HS-27A (cell line): ENCODE measurements at regions not wholly inside any gene's neighbourhood (a gene's known extent, or its start where the extent isn't known, plus 50 kb on each side); places are given as distances from the start of the nearest gene placed in this dataset.
"Not testable (repeated sequence)": the region's sequence is repeated elsewhere in the genome, so short reads cannot be mapped to it uniquely, and the experiment has no call there.

ENCODE experiments used
- DNase-seq: peaks from one replicate; pipeline ENCODE4 v3.0.0-alpha.2; 2012; ENCODE audit warnings: low read depth, missing footprints

DNA sequence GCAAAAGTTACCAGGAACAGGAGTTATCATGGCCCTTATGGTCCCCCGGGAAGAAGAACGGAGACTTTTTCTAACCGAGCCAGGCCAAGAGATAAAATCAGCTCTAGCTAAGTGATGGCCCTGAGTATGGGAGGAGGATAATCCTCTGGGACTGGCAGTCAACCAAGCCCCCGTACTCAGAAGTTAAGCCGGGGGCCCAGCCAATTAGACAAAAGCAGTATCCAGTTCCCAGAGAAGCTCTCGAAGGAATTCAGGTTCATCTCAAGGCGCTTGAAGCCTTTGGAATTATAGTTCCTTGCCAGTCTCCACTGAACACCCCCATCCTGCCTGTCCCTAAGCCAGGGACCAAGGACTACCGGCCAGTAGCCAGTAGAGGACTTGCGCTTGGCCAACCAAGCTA lies 365.3 kb upstream of the TCF4 start:
- DNase-seq, result no peak

GRCh38 chr18:55951738-55952137 lies 363.7 kb upstream of the TCF4 start:
- DNase-seq, result not testable (repeated sequence)

- no peak for DNase-seq
Measured at GRCh38 chr18:55950379-55951166, 362.6 kb upstream of the TCF4 start.

DNA sequence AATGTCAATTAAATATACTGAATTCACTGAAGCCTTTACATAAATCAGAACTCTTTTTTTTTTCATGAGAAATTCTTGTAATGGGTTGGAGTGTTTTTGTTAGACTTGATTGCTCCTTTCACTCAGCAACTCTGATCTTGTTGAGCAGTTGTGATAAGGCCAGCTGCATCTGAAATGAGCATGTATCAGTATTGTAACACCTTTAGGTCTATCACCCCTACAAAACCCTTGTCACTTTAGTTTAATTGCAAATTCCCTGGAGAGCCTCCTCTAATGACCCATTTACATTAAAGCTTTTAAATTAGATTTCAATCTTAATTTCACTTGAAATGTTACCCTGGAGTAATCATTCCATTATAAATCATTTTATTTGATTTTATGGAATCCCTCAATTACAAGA lies 346.8 kb upstream of the TCF4 start:
- no peak for DNase-seq

DNA sequence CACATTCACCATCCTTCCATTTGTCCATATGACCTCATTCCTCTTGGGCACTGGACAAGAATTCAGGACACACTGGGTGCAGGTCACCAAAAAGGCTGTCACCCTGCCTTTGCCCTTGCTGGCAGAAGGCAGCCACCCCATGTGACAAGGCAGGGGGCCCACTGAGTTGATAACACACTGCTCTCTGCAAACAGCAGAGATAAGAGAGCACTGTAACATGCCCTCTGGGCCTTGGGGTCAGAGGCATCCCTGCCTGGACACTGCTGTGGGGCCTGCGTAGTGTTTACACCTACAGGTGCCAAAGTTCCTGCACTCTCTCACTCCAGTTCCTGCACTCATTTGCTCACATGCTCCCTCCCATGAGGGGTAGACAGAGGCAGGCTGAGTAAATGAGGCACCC lies 344.7 kb upstream of the TCF4 start:
- no peak for DNase-seq

DNA sequence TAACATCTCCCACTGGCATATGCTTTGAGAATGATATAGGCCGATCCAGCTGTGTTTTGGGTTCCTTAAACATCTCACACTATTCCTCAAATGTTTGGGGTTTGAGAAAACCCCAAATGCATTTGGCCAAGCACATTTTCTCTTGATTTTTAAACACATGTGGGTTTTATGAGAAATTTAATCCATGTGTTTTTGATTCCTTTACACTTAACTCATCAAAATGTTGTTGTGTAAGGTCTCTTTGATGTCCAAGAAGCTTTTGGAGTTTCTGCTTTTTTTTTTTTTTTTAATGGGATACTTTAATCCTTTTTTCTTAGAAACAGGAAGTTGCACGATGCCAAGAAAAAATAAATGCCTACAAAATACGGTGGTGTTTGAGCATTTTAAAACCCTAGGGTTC lies 339.8 kb upstream of the TCF4 start:
- DNase-seq, result peak; percentile 51

DNA sequence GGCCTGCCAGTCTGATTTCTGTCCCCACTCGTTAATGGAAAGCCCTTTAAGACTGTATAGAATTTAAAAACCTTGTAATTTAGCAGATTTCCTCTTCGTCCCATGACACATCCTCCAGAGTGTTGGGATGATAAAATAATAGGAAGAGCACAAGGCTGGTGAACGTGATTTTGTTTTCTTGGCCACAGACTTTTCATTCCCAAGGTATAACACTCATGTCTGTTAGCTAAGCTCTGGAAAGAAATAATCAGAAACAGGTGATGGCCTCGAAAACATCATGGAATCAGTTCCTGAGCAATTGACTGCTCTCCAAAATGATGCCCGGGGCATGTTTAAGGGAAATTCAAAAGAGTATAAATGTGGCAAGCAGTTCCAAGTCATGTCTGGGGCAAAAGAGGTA lies 337.8 kb upstream of the TCF4 start:
- DNase-seq, result no peak

GRCh38 chr18:55920063-55920462 lies 332.1 kb upstream of the TCF4 start:
- no peak for DNase-seq

GRCh38 chr18:55918444-55918843 lies 330.5 kb upstream of the TCF4 start:
- DNase-seq, result no peak

DNA sequence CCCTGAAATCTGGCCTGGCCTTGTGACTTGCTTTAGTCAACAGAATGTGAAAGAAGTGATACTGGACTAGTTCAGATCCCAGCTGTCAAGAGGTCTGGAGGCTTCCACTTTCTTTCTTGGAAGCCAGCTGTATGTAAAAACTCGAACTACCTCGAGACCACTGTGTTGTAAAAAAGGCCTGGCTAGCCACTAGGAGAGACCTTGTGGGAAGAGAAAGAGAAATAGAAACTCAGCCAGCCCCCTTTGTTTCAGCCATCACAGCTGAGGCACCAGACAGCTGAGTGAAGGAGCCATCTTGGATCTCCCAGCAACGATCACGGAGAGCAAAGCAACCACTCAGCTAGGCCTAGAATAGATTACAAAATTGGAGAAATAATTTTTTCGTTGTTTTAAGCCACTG lies 324.9 kb upstream of the TCF4 start:
- DNase-seq, result no peak

- DNase-seq, result no peak
Measured at GRCh38 chr18:55912071-55912470, 324.1 kb upstream of the TCF4 start.

- DNase-seq, result no peak
Measured at GRCh38 chr18:55910296-55910695, 322.3 kb upstream of the TCF4 start.

DNA sequence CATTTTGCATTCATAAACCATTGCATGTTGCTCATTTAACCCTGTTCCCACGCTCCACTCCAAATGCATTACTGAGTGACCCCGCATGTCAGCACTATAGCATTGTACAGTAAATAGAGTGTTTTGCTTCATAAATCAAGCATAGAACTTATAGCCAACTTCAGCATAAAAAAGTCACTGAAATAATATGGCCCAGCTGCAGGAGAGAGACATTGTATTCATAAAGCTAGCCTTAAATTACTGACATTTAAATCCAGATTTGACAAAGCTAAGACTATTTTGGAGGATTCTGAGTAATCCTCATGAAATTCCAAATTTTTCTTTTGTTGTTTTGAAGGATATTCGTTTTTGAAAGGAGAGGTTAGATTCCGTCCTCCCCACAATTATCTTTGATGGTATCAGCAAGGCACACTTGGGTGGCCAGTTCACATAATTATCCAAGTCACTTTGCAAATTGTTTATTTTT lies 320.9 kb upstream of the TCF4 start:
- no peak for DNase-seq

GRCh38 chr18:55907453-55908175 lies 319.6 kb upstream of the TCF4 start:
- DNase-seq, result no peak

- DNase-seq, result no peak
Measured at GRCh38 chr18:55906536-55906935, 318.5 kb upstream of the TCF4 start.

GRCh38 chr18:55903911-55904310 lies 315.9 kb upstream of the TCF4 start:
- DNase-seq, result no peak

DNA sequence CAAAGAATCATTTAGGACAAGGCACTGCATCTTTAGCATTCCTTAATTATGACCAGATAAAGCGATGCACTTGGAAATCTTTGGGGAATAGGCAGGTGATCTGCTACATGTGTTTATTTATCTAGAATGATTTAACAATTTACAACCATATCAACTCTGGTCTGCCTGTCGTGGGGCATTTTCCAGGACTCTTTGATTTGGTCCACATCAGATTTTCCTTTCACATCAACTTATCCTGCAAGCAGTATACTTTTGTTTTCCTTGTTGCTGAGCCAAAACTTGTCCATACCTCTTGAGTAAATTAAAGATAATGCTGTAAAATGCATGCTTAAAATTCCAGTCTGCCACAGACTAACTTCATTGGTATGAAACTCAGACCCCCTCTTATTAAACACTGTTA lies 312.4 kb upstream of the TCF4 start:
- DNase-seq, result peak; percentile 69

- no peak for DNase-seq
Measured at GRCh38 chr18:55897091-55897689, 309.2 kb upstream of the TCF4 start.

GRCh38 chr18:55893948-55894347 lies 306.0 kb upstream of the TCF4 start:
- DNase-seq, result no peak

GRCh38 chr18:55892862-55893813 lies 305.1 kb upstream of the TCF4 start:
- not testable (repeated sequence) for DNase-seq

GRCh38 chr18:55886886-55887285 lies 298.9 kb upstream of the TCF4 start:
- no peak for DNase-seq

DNA sequence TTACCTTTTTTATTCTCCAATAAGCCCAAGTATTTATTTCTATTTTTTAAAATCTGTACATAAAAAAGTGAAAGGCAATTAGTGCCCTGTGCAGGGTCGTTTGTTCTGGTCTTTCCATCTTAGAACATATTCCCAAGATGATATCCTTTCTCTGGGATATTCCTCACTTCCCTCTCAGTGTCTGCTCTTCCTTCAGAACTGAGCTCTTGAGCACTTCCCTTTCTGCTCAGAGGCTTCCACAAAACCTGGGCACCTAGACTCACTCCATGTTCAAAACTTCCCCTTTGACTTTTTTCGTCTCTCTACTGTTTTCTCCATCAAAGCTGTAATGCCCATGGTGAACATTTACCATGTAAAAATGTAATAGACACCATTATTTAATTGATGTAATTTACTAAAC lies 296.5 kb upstream of the TCF4 start:
- DNase-seq, result no peak
